H9 (cell line): ENCODE measurements at regions not wholly inside any gene's neighbourhood (a gene's known extent, or its start where the extent isn't known, plus 50 kb on each side); places are given as distances from the start of the nearest gene placed in this dataset.

ENCODE experiments used
- DNase-seq: peaks from one replicate; pipeline ENCODE4 v3.0.0-alpha.2; 2017
- H2AFZ ChIP-seq: one replicate; pipeline ENCODE4 v1.6.1; 2013; ENCODE audit warnings: mild to moderate bottlenecking, low read length, control low read depth, moderate library complexity
- H2AK5ac ChIP-seq: 2 replicates; pipeline ENCODE4 v1.6.1; 2013; ENCODE audit warnings: low read length, control low read depth, mixed read lengths; ENCODE audit not compliant: insufficient read length
- H2BK120ac ChIP-seq: one replicate; pipeline ENCODE4 v1.6.1; 2013; ENCODE audit warnings: low read depth, mild to moderate bottlenecking, low read length, control low read depth, inconsistent platforms; ENCODE audit not compliant: poor library complexity, severe bottlenecking
- H2BK12ac ChIP-seq: 2 replicates; pipeline ENCODE4 v1.6.1; 2013; ENCODE audit warnings: low read length, control low read depth, mixed read lengths, low read depth; ENCODE audit not compliant: insufficient read length
- H2BK15ac ChIP-seq: 2 replicates; pipeline ENCODE4 v1.6.1; 2013; ENCODE audit warnings: low read depth, low read length, control low read depth
- H2BK20ac ChIP-seq: one replicate; pipeline ENCODE4 v1.6.1; 2013; ENCODE audit warnings: low read depth, mild to moderate bottlenecking, low read length, control low read depth, inconsistent platforms; ENCODE audit not compliant: poor library complexity, severe bottlenecking
- H2BK5ac ChIP-seq: 2 replicates; pipeline ENCODE4 v1.6.1; 2013; ENCODE audit warnings: low read length, control low read depth, mixed read lengths; ENCODE audit not compliant: insufficient read length
- H3K14ac ChIP-seq: 2 replicates; pipeline ENCODE4 v1.6.1; 2013; ENCODE audit warnings: low read length, control low read depth; ENCODE audit not compliant: insufficient read depth
- H3K18ac ChIP-seq: 2 replicates; pipeline ENCODE4 v1.6.1; 2013; ENCODE audit warnings: low read depth, mild to moderate bottlenecking, mixed read lengths, low read length, control low read depth; ENCODE audit not compliant: insufficient read length
- H3K23ac ChIP-seq: 2 replicates; pipeline ENCODE4 v1.6.1; 2013; ENCODE audit warnings: low read length, control low read depth, mixed read lengths, low read depth; ENCODE audit not compliant: insufficient read length
- H3K23me2 ChIP-seq: 2 replicates; pipeline ENCODE4 v1.6.1; 2013; ENCODE audit warnings: low read depth, mild to moderate bottlenecking, mixed read lengths, low read length, control low read depth; ENCODE audit not compliant: insufficient read length, poor library complexity, severe bottlenecking
- H3K27ac ChIP-seq: 2 replicates; pipeline ENCODE4 v1.5.1; 2013; ENCODE audit warnings: low read length, control low read depth, mixed read lengths, low read depth; ENCODE audit not compliant: insufficient read length
- H3K27me3 ChIP-seq: 2 replicates; pipeline ENCODE4 v1.6.1; 2013; ENCODE audit warnings: low read length, control low read depth, inconsistent platforms; ENCODE audit not compliant: insufficient read depth
- H3K4ac ChIP-seq: 2 replicates; pipeline ENCODE4 v1.6.1; 2013; ENCODE audit warnings: low read depth, mild to moderate bottlenecking, control low read depth, inconsistent platforms, low read length, moderate library complexity
- H3K4me1 ChIP-seq: 2 replicates; pipeline ENCODE4 v1.6.1; 2013; ENCODE audit warnings: low read length, control low read depth, inconsistent platforms; ENCODE audit not compliant: insufficient read depth
- H3K4me2 ChIP-seq: 2 replicates; pipeline ENCODE4 v1.6.1; 2013; ENCODE audit warnings: low read length, control low read depth, mixed read lengths; ENCODE audit not compliant: insufficient read length, insufficient read depth
- H3K56ac ChIP-seq: 2 replicates; pipeline ENCODE4 v1.6.1; 2013; ENCODE audit warnings: low read depth, mild to moderate bottlenecking, mixed read lengths, low read length, control low read depth; ENCODE audit not compliant: insufficient read length
- H3K79me1 ChIP-seq: 2 replicates; pipeline ENCODE4 v1.6.1; 2013; ENCODE audit warnings: low read depth, mild to moderate bottlenecking, moderate library complexity, low read length, control low read depth, inconsistent platforms; ENCODE audit not compliant: insufficient read depth, poor library complexity, severe bottlenecking
- H3K79me2 ChIP-seq: 2 replicates; pipeline ENCODE4 v1.6.1; 2013; ENCODE audit warnings: low read length, control low read depth, inconsistent platforms; ENCODE audit not compliant: insufficient read depth
- H3K9ac ChIP-seq: 2 replicates; pipeline ENCODE4 v1.6.1; 2013; ENCODE audit warnings: low read length, control low read depth, mixed read lengths; ENCODE audit not compliant: insufficient read length; ENCODE audit errors: extremely low read depth
- H3K9me3 ChIP-seq: one replicate; pipeline ENCODE4 v1.6.1; 2013; ENCODE audit warnings: low read depth, low read length, inconsistent platforms; ENCODE audit not compliant: control insufficient read depth
- H3T11ph ChIP-seq: one replicate; pipeline ENCODE4 v1.6.1; 2013; ENCODE audit warnings: mild to moderate bottlenecking, low read length, control low read depth, inconsistent platforms
- H4K20me1 ChIP-seq: one replicate; pipeline ENCODE4 v1.6.1; 2013; ENCODE audit not compliant: control insufficient read depth, insufficient read length, insufficient read depth
- H4K5ac ChIP-seq: 2 replicates; pipeline ENCODE4 v1.6.1; 2013; ENCODE audit warnings: low read depth, mild to moderate bottlenecking, mixed read lengths, low read length, control low read depth; ENCODE audit not compliant: insufficient read length
- H4K8ac ChIP-seq: replicated peaks from 2 replicates; pipeline ENCODE4 v1.6.1; 2013; ENCODE audit warnings: low read length, control low read depth, mixed read lengths, low read depth; ENCODE audit not compliant: insufficient read length
- H4K91ac ChIP-seq: 2 replicates; pipeline ENCODE4 v1.6.1; 2013; ENCODE audit warnings: low read depth, mild to moderate bottlenecking, moderate library complexity, mixed read lengths, low read length, control low read depth; ENCODE audit not compliant: insufficient read length
- H3K27ac Mint-ChIP-seq, 3 experiments: 2 replicates in 2 of 3; 3 replicates in 1 of 3; pipeline ENCODE4 v1.8.0; 2020 to 2021; ENCODE audit warnings: mixed read lengths in 3 of 3, mild to moderate bottlenecking in 1 of 3, moderate library complexity in 1 of 3
- H3K27me3 Mint-ChIP-seq: 2 replicates; pipeline ENCODE4 v1.8.0; 2021; ENCODE audit warnings: low read depth, mild to moderate bottlenecking, moderate library complexity, mixed read lengths
- H3K36me3 Mint-ChIP-seq, 3 experiments: 2 replicates in 2 of 3; 3 replicates in 1 of 3; pipeline ENCODE4 v1.8.0; 2020 to 2021; ENCODE audit warnings: low read depth in 3 of 3, mixed read lengths in 3 of 3; ENCODE audit not compliant: insufficient read depth in 1 of 3
- H3K4me1 Mint-ChIP-seq, 2 experiments: 2 replicates each; pipeline ENCODE4 v1.8.0; 2020; ENCODE audit warnings: mixed read lengths in 2 of 2
- H3K4me3 Mint-ChIP-seq, 2 experiments: 2 replicates in 1 of 2; 3 replicates in 1 of 2; pipeline ENCODE4 v1.8.0; 2020 to 2021; ENCODE audit warnings: mild to moderate bottlenecking in 2 of 2, mixed read lengths in 2 of 2, moderate library complexity in 1 of 2
- H3K9me3 Mint-ChIP-seq, 2 experiments: 2 replicates in 1 of 2; 3 replicates in 1 of 2; pipeline ENCODE4 v1.8.0; 2020; ENCODE audit warnings: mild to moderate bottlenecking in 2 of 2, mixed read lengths in 2 of 2, moderate library complexity in 1 of 2
- WGBS: extraction: QIAGEN DNeasy Blood & Tissue Kit; methylation state at CpG from one replicate; pipeline ENCODE4 v1.1.7; 2013; ENCODE audit warnings: missing lambda C conversion rate, low lambda C conversion rate, mixed read lengths; ENCODE audit not compliant: insufficient read length; ENCODE audit errors: extremely low coverage; 5-methylcytosine and 5-hydroxymethylcytosine counted together
- TF ChIP-seq, protein P1 (sequence below): fragments of 200-600 bp; sonication (generic); conservative IDR thresholded peaks from 3 replicates; pipeline ENCODE4 v1.8.0; 2021; ENCODE audit warnings: antibody characterized with exemption, mild to moderate bottlenecking

DNA sequence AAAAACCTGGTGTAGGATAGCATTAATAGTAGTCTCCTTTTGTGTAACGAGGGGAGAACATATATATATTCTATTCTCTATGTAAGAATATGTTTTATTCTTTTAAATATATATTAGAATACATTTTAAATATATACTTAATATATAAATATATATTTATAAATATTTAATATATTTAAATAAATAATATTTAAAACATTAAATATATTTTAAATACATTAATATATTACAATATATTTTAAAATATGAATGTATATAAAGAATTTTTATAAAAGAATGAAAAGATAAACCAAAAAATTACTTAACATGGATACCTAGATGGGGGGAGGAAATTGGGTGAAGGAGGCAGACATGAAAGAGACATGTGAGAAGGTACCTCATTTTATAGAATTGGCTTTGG, 53.0 kb upstream of the ZNF831 start:
- no peak for DNase-seq
- Histone ChIP-seq H3K23ac (no peak overlapping the region), H3K27me3 (no peaks in the 10 kb centered on the region), H2AK5ac (no peak overlapping the region), H2AFZ (no peak overlapping the region), H4K5ac (no peak overlapping the region), H3K4ac (no peak overlapping the region), H2BK15ac (no peak overlapping the region), H2BK5ac (no peak overlapping the region), H2BK12ac (no peak overlapping the region), H3K27ac (no peak overlapping the region), H3K9ac (no peak overlapping the region), H3K4me2 (no peak overlapping the region), H3T11ph (no peak overlapping the region), H3K79me1 (no peaks in the 10 kb centered on the region), H4K91ac (no peak overlapping the region), H2BK120ac (no peak overlapping the region), H4K20me1 (no peaks in the 10 kb centered on the region), H3K14ac (no peak overlapping the region), H3K9me3 (no peaks in the 10 kb centered on the region), H3K4me1 (no peaks in the 10 kb centered on the region; the same call in 1 of the 2 replicates), H3K23me2 (no peaks in the 10 kb centered on the region), H3K18ac (no peak overlapping the region), H3K79me2 (no peaks in the 10 kb centered on the region), H4K8ac (no peak overlapping the region), H3K56ac (no peak overlapping the region), H2BK20ac (no peak overlapping the region)
- H3K36me3 Mint-ChIP-seq: no peaks in the 10 kb centered on the region
- TF ChIP-seq, protein P1, sequence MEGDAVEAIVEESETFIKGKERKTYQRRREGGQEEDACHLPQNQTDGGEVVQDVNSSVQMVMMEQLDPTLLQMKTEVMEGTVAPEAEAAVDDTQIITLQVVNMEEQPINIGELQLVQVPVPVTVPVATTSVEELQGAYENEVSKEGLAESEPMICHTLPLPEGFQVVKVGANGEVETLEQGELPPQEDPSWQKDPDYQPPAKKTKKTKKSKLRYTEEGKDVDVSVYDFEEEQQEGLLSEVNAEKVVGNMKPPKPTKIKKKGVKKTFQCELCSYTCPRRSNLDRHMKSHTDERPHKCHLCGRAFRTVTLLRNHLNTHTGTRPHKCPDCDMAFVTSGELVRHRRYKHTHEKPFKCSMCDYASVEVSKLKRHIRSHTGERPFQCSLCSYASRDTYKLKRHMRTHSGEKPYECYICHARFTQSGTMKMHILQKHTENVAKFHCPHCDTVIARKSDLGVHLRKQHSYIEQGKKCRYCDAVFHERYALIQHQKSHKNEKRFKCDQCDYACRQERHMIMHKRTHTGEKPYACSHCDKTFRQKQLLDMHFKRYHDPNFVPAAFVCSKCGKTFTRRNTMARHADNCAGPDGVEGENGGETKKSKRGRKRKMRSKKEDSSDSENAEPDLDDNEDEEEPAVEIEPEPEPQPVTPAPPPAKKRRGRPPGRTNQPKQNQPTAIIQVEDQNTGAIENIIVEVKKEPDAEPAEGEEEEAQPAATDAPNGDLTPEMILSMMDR: no peak
- H3K9me3 Mint-ChIP-seq: peaks cover 0 to 10% of the 10 kb centered on the region in 2 experiments; a peak in 3 of 5 replicates
- peaks cover 8 to 12% of the 10 kb centered on the region in 2 experiments for H3K4me1 Mint-ChIP-seq
- no peak overlapping the region for H3K27ac Mint-ChIP-seq
- peaks cover 4% of the 10 kb centered on the region for H3K27me3 Mint-ChIP-seq
- no CpG with 5 or more reads among the region's 1 CpG for WGBS
- H3K4me3 Mint-ChIP-seq: no peak overlapping the region
